ENCODE measurements at regions not wholly inside any gene's neighbourhood (a gene's known extent, or its start where the extent isn't known, plus 50 kb on each side); places are given as distances from the start of the nearest gene placed in this dataset.

- no peak overlapping the region for H2BK5ac ChIP-seq (ENCODE audit: low read depth, low read length, poor library complexity)
- no peaks in the 10 kb centered on the region for H3K27me3 ChIP-seq (ENCODE audit: insufficient read depth, low read length)
- H3K23ac ChIP-seq (ENCODE audit: low read length) = no peak overlapping the region
- H3K27ac ChIP-seq (ENCODE audit: low read depth, low read length) = no peak overlapping the region
- H3K79me1 ChIP-seq (ENCODE audit: low read length) = no peaks in the 10 kb centered on the region
- H3K4ac ChIP-seq (ENCODE audit: low read depth, low read length) = no peak overlapping the region
- no peak overlapping the region for H2BK12ac ChIP-seq (ENCODE audit: low read length)
- no peak overlapping the region for H4K91ac ChIP-seq (ENCODE audit: low read depth, low read length)
- no peak overlapping the region for H3K14ac ChIP-seq (ENCODE audit: low read length)
- no peak overlapping the region for H4K8ac ChIP-seq (ENCODE audit: low read depth, low read length)
- DNase-seq = peak in 1 of 2 donors; percentile 46
- H2BK120ac ChIP-seq (ENCODE audit: insufficient read depth, low read length, poor library complexity) = no peak overlapping the region
- no peak overlapping the region for H4K12ac ChIP-seq (ENCODE audit: low read depth, low read length)
- no peak overlapping the region for H2AK5ac ChIP-seq (ENCODE audit: low read length)
- WGBS (ENCODE audit: extremely low coverage, insufficient coverage, insufficient read length) = no CpG with 5 or more reads among the region's 1 CpG
- H3K79me2 ChIP-seq (ENCODE audit: control insufficient read depth, insufficient read depth, low read length, poor library complexity) = no peaks in the 10 kb centered on the region
- H3K4me1 ChIP-seq (ENCODE audit: control insufficient read depth in 1 of 2, insufficient read depth in 2 of 2, low read length in 2 of 2) = peaks cover 7 to 13% of the 10 kb centered on the region in 2 experiments
- H3K9me3 ChIP-seq (ENCODE audit: insufficient read depth, low read depth, low read length) = peaks cover 3% of the 10 kb centered on the region
- no peak overlapping the region for H3K18ac ChIP-seq (ENCODE audit: low read length)
- no peak overlapping the region for H3K4me3 ChIP-seq (ENCODE audit: low read depth, low read length)
- H3K4me2 ChIP-seq (ENCODE audit: low read length) = no peak overlapping the region
- no peaks in the 10 kb centered on the region for H3K36me3 ChIP-seq (ENCODE audit: control insufficient read depth in 1 of 2, insufficient read depth in 2 of 2, low read length in 2 of 2)
- no peak overlapping the region for H2AFZ ChIP-seq (ENCODE audit: insufficient read depth, low read length, poor library complexity)
- no peak overlapping the region for H3K9ac ChIP-seq (ENCODE audit: low read length)
Observed at GRCh38 chr5:12322042-12322441, 417.8 kb upstream of the CTNND2 start.

- no peak overlapping the region for H3K4me3 ChIP-seq (ENCODE audit: low read depth, low read length)
- no peaks in the 10 kb centered on the region for H3K79me1 ChIP-seq (ENCODE audit: low read length)
- no peak overlapping the region for H3K14ac ChIP-seq (ENCODE audit: low read length)
- H2BK5ac ChIP-seq (ENCODE audit: low read depth, low read length, poor library complexity) = no peak overlapping the region
- H4K8ac ChIP-seq (ENCODE audit: low read depth, low read length) = no peak overlapping the region
- H3K23ac ChIP-seq (ENCODE audit: low read length) = no peak overlapping the region
- no peak overlapping the region for H3K4me2 ChIP-seq (ENCODE audit: low read length)
- no CpG with 5 or more reads among the region's 3 CpGs for WGBS (ENCODE audit: extremely low coverage, insufficient coverage, insufficient read length)
- DNase-seq = peak; percentile 85 to 88
- no peak overlapping the region for H2AFZ ChIP-seq (ENCODE audit: insufficient read depth, low read length, poor library complexity)
- peak overlapping the region; percentile 43 for H2BK12ac ChIP-seq (ENCODE audit: low read length)
- no peak overlapping the region for H4K91ac ChIP-seq (ENCODE audit: low read depth, low read length)
- no peaks in the 10 kb centered on the region for H3K79me2 ChIP-seq (ENCODE audit: control insufficient read depth, insufficient read depth, low read length, poor library complexity)
- H3K4me1 ChIP-seq (ENCODE audit: control insufficient read depth in 1 of 2, insufficient read depth in 2 of 2, low read length in 2 of 2) = peaks cover 7 to 14% of the 10 kb centered on the region in 2 experiments
- no peaks in the 10 kb centered on the region for H3K27me3 ChIP-seq (ENCODE audit: insufficient read depth, low read length)
- H2AK5ac ChIP-seq (ENCODE audit: low read length) = no peak overlapping the region
- no peak overlapping the region for H3K27ac ChIP-seq (ENCODE audit: low read depth, low read length)
- no peaks in the 10 kb centered on the region for H3K36me3 ChIP-seq (ENCODE audit: control insufficient read depth in 1 of 2, insufficient read depth in 2 of 2, low read length in 2 of 2)
- no peak overlapping the region for H3K4ac ChIP-seq (ENCODE audit: low read depth, low read length)
- H3K9ac ChIP-seq (ENCODE audit: low read length) = no peak overlapping the region
- no peak overlapping the region for H2BK120ac ChIP-seq (ENCODE audit: insufficient read depth, low read length, poor library complexity)
- H4K12ac ChIP-seq (ENCODE audit: low read depth, low read length) = no peak overlapping the region
- H3K9me3 ChIP-seq (ENCODE audit: insufficient read depth, low read depth, low read length) = peaks cover 3% of the 10 kb centered on the region
- H3K18ac ChIP-seq (ENCODE audit: low read length) = peak overlapping the region; percentile 27
Observed at GRCh38 chr5:12320331-12320730, 416.1 kb upstream of the CTNND2 start.

GRCh38 chr5:12316812-12317211, 412.6 kb upstream of the CTNND2 start:
- no peak overlapping the region for H3K4me2 ChIP-seq (ENCODE audit: low read length)
- H3K27ac ChIP-seq (ENCODE audit: low read depth, low read length) = peak overlapping the region; percentile 17
- no peak overlapping the region for H3K23ac ChIP-seq (ENCODE audit: low read length)
- H2BK12ac ChIP-seq (ENCODE audit: low read length) = no peak overlapping the region
- no peak overlapping the region for H3K4ac ChIP-seq (ENCODE audit: low read depth, low read length)
- no peak overlapping the region for H2BK5ac ChIP-seq (ENCODE audit: low read depth, low read length, poor library complexity)
- H3K9me3 ChIP-seq (ENCODE audit: insufficient read depth, low read depth, low read length) = peaks cover 3% of the 10 kb centered on the region
- H3K36me3 ChIP-seq (ENCODE audit: control insufficient read depth in 1 of 2, insufficient read depth in 2 of 2, low read length in 2 of 2) = no peaks in the 10 kb centered on the region
- no peak overlapping the region for H4K91ac ChIP-seq (ENCODE audit: low read depth, low read length)
- H3K18ac ChIP-seq (ENCODE audit: low read length) = no peak overlapping the region
- H3K4me3 ChIP-seq (ENCODE audit: low read depth, low read length) = no peak overlapping the region
- no peaks in the 10 kb centered on the region for H3K27me3 ChIP-seq (ENCODE audit: insufficient read depth, low read length)
- H4K8ac ChIP-seq (ENCODE audit: low read depth, low read length) = no peak overlapping the region
- H2AK5ac ChIP-seq (ENCODE audit: low read length) = no peak overlapping the region
- H3K79me2 ChIP-seq (ENCODE audit: control insufficient read depth, insufficient read depth, low read length, poor library complexity) = no peaks in the 10 kb centered on the region
- no peaks in the 10 kb centered on the region for H3K79me1 ChIP-seq (ENCODE audit: low read length)
- peak; percentile 58 to 76 for DNase-seq
- no CpG with 5 or more reads among the region's 1 CpG for WGBS (ENCODE audit: extremely low coverage, insufficient coverage, insufficient read length)
- H2AFZ ChIP-seq (ENCODE audit: insufficient read depth, low read length, poor library complexity) = no peak overlapping the region
- H3K9ac ChIP-seq (ENCODE audit: low read length) = no peak overlapping the region
- H2BK120ac ChIP-seq (ENCODE audit: insufficient read depth, low read length, poor library complexity) = no peak overlapping the region
- H3K14ac ChIP-seq (ENCODE audit: low read length) = no peak overlapping the region
- H4K12ac ChIP-seq (ENCODE audit: low read depth, low read length) = no peak overlapping the region
- peaks cover 7 to 14% of the 10 kb centered on the region in 2 experiments for H3K4me1 ChIP-seq (ENCODE audit: control insufficient read depth in 1 of 2, insufficient read depth in 2 of 2, low read length in 2 of 2)

- Histone ChIP-seq H2BK120ac (ENCODE audit: insufficient read depth, low read length, poor library complexity) (no peak overlapping the region), H4K12ac (ENCODE audit: low read depth, low read length) (no peak overlapping the region), H2AK5ac (ENCODE audit: low read length) (no peak overlapping the region), H4K8ac (ENCODE audit: low read depth, low read length) (no peak overlapping the region), H3K36me3 (ENCODE audit: control insufficient read depth in 1 of 2, insufficient read depth in 2 of 2, low read length in 2 of 2) (no peaks in the 10 kb centered on the region), H3K18ac (ENCODE audit: low read length) (no peak overlapping the region), H4K91ac (ENCODE audit: low read depth, low read length) (no peak overlapping the region), H3K4me2 (ENCODE audit: low read length) (no peak overlapping the region), H3K23ac (ENCODE audit: low read length) (no peak overlapping the region), H2BK5ac (ENCODE audit: low read depth, low read length, poor library complexity) (no peak overlapping the region), H3K4me1 (ENCODE audit: control insufficient read depth in 1 of 2, insufficient read depth in 2 of 2, low read length in 2 of 2) (peaks cover 5 to 8% of the 10 kb centered on the region in 2 experiments), H3K4me3 (ENCODE audit: low read depth, low read length) (no peak overlapping the region), H3K79me1 (ENCODE audit: low read length) (no peaks in the 10 kb centered on the region), H3K14ac (ENCODE audit: low read length) (no peak overlapping the region), H3K9ac (ENCODE audit: low read length) (no peak overlapping the region), H3K27ac (ENCODE audit: low read depth, low read length) (no peak overlapping the region), H3K79me2 (ENCODE audit: control insufficient read depth, insufficient read depth, low read length, poor library complexity) (no peaks in the 10 kb centered on the region), H3K9me3 (ENCODE audit: insufficient read depth, low read depth, low read length) (peaks cover 3% of the 10 kb centered on the region), H2BK12ac (ENCODE audit: low read length) (no peak overlapping the region), H2AFZ (ENCODE audit: insufficient read depth, low read length, poor library complexity) (no peak overlapping the region), H3K4ac (ENCODE audit: low read depth, low read length) (no peak overlapping the region), H3K27me3 (ENCODE audit: insufficient read depth, low read length) (no peaks in the 10 kb centered on the region)
- DNase-seq = peak in 1 of 2 donors; percentile 14
- WGBS (ENCODE audit: extremely low coverage, insufficient coverage, insufficient read length) = no CpG with 5 or more reads among the region's 1 CpG
Observed at GRCh38 chr5:12315461-12315860, 411.2 kb upstream of the CTNND2 start.

Data from trophoblast cell (in vitro differentiated cells and primary cell).